ENCODE measurements at regions not wholly inside any gene's neighbourhood (a gene's known extent, or its start where the extent isn't known, plus 50 kb on each side); places are given as distances from the start of the nearest gene placed in this dataset.

- Mint-ChIP-seq H3K27me3 (ENCODE audit: low read depth in 2 of 2) (no peaks in the 10 kb centered on the region), H3K36me3 (no peaks in the 10 kb centered on the region), H3K9me3 (peaks cover 7 to 8% of the 10 kb centered on the region in 2 donors), H3K4me1 (no peaks in the 10 kb centered on the region), H3K27ac (no peak overlapping the region), H3K4me3 (no peak overlapping the region)
- 85% methylated on average over 3 of the region's 3 CpGs for WGBS (ENCODE audit: insufficient coverage)
- Histone ChIP-seq H3K9me3 (ENCODE audit: control insufficient read depth, insufficient read depth, low read length) (no peaks in the 10 kb centered on the region), H3K36me3 (ENCODE audit: control insufficient read depth, insufficient read depth, low read length) (no peaks in the 10 kb centered on the region), H3K4me3 (ENCODE audit: low read length) (no peak overlapping the region), H3K27ac (ENCODE audit: low read length) (no peak overlapping the region), H3K27me3 (ENCODE audit: control insufficient read depth, insufficient read depth, low read length) (no peaks in the 10 kb centered on the region), H3K4me1 (ENCODE audit: control insufficient read depth, insufficient read depth, low read length) (no peaks in the 10 kb centered on the region)
- no peak for TF ChIP-seq CTCF (IDR thresholded peaks at IDR 0.05)
- intact Hi-C loops (cut with micrococcal nuclease) = no loop called here
- no peak for DNase-seq
- ATAC-seq = no peak
Measured at GRCh38 chr14:86299994-86300393, 770.0 kb downstream of the FLRT2 start.

GRCh38 chr14:86296173-86296572 is 766.2 kb downstream of the FLRT2 start:
- peaks cover 7 to 9% of the 10 kb centered on the region in 2 donors for H3K9me3 Mint-ChIP-seq
- no peaks in the 10 kb centered on the region for H3K9me3 ChIP-seq (ENCODE audit: control insufficient read depth, insufficient read depth, low read length)
- ATAC-seq (no peak), DNase-seq (no peak)
- intact Hi-C loops (cut with micrococcal nuclease) = no loop called here
- H3K4me1 Mint-ChIP-seq = no peaks in the 10 kb centered on the region
- H3K36me3 ChIP-seq (ENCODE audit: control insufficient read depth, insufficient read depth, low read length) = no peaks in the 10 kb centered on the region
- H3K27ac Mint-ChIP-seq = no peak overlapping the region
- H3K36me3 Mint-ChIP-seq = no peaks in the 10 kb centered on the region
- no peaks in the 10 kb centered on the region for H3K27me3 Mint-ChIP-seq (ENCODE audit: low read depth in 2 of 2)
- no peak overlapping the region for H3K4me3 Mint-ChIP-seq
- no peak overlapping the region for H3K27ac ChIP-seq (ENCODE audit: low read length)
- H3K27me3 ChIP-seq (ENCODE audit: control insufficient read depth, insufficient read depth, low read length) = no peaks in the 10 kb centered on the region
- TF ChIP-seq CTCF (IDR thresholded peaks at IDR 0.05) = no peak
- no CpG with 5 or more reads among the region's 1 CpG for WGBS (ENCODE audit: insufficient coverage)
- no peak overlapping the region for H3K4me3 ChIP-seq (ENCODE audit: low read length)
- no peaks in the 10 kb centered on the region for H3K4me1 ChIP-seq (ENCODE audit: control insufficient read depth, insufficient read depth, low read length)

GRCh38 chr14:86288336-86288735 is 758.4 kb downstream of the FLRT2 start:
- Histone ChIP-seq H3K36me3 (ENCODE audit: control insufficient read depth, insufficient read depth, low read length) (no peaks in the 10 kb centered on the region), H3K4me3 (ENCODE audit: low read length) (no peak overlapping the region), H3K9me3 (ENCODE audit: control insufficient read depth, insufficient read depth, low read length) (no peaks in the 10 kb centered on the region), H3K27me3 (ENCODE audit: control insufficient read depth, insufficient read depth, low read length) (no peaks in the 10 kb centered on the region), H3K4me1 (ENCODE audit: control insufficient read depth, insufficient read depth, low read length) (no peaks in the 10 kb centered on the region), H3K27ac (ENCODE audit: low read length) (no peak overlapping the region)
- intact Hi-C loops (cut with micrococcal nuclease) = no loop called here
- no peak for TF ChIP-seq CTCF (IDR thresholded peaks at IDR 0.05)
- Mint-ChIP-seq H3K4me3 (no peak overlapping the region), H3K27ac (no peak overlapping the region), H3K36me3 (no peaks in the 10 kb centered on the region), H3K27me3 (ENCODE audit: low read depth in 2 of 2) (no peaks in the 10 kb centered on the region), H3K4me1 (no peaks in the 10 kb centered on the region), H3K9me3 (peaks cover 8 to 9% of the 10 kb centered on the region in 2 donors)
- ATAC-seq (no peak), DNase-seq (no peak)
- 100% methylated on average over 1 of the region's 2 CpGs for WGBS (ENCODE audit: insufficient coverage)

DNA sequence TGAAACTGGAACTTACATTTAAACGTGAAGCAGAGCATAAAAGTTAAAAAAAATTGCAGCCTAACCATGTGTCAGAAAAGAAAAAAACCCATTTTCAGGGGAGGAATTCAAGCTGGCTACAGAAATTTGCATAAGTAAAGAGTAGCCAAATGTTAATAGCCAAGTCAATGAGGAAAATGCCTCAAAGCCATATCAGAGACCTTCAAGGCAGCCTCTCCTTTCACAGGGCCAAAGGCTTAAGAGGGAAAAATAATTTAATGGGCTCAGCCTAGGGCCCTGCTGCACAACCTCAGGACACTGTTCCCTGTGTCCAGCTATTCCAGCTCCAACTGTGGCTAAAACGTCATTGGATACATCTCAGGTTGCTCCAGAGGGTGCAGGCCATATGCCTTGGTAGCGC is 749.5 kb downstream of the FLRT2 start:
- H3K36me3 Mint-ChIP-seq = peaks cover under 1% of the 10 kb centered on the region
- no peaks in the 10 kb centered on the region for H3K27me3 Mint-ChIP-seq (ENCODE audit: low read depth in 2 of 2)
- H3K27ac Mint-ChIP-seq = no peak overlapping the region
- intact Hi-C loops (cut with micrococcal nuclease) = no loop called here
- H3K9me3 Mint-ChIP-seq = peaks cover 2 to 6% of the 10 kb centered on the region in 2 donors
- no peak overlapping the region for H3K27ac ChIP-seq (ENCODE audit: low read length)
- DNase-seq (no peak), ATAC-seq (no peak)
- WGBS (ENCODE audit: insufficient coverage) = 72% methylated on average over 3 of the region's 3 CpGs
- H3K4me1 Mint-ChIP-seq = no peaks in the 10 kb centered on the region
- no peak for TF ChIP-seq CTCF (IDR thresholded peaks at IDR 0.05)
- H3K27me3 ChIP-seq (ENCODE audit: control insufficient read depth, insufficient read depth, low read length) = no peaks in the 10 kb centered on the region
- H3K36me3 ChIP-seq (ENCODE audit: control insufficient read depth, insufficient read depth, low read length) = no peaks in the 10 kb centered on the region
- peaks cover 5% of the 10 kb centered on the region for H3K9me3 ChIP-seq (ENCODE audit: control insufficient read depth, insufficient read depth, low read length)
- no peaks in the 10 kb centered on the region for H3K4me1 ChIP-seq (ENCODE audit: control insufficient read depth, insufficient read depth, low read length)
- no peak overlapping the region for H3K4me3 ChIP-seq (ENCODE audit: low read length)
- H3K4me3 Mint-ChIP-seq = no peak overlapping the region
